ENCODE measurements at regions not wholly inside any gene's neighbourhood (a gene's known extent, or its start where the extent isn't known, plus 50 kb on each side); places are given as distances from the start of the nearest gene placed in this dataset.

- Mint-ChIP-seq H3K36me3 (ENCODE audit: unreplicated experiment) (no peaks in the 10 kb centered on the region), H3K4me1 (ENCODE audit: low read depth, unreplicated experiment) (peaks cover 16% of the 10 kb centered on the region), H3K27ac (ENCODE audit: unreplicated experiment) (peak overlapping the region; percentile 18), H3K27me3 (ENCODE audit: unreplicated experiment) (peaks cover 6% of the 10 kb centered on the region), H3K4me3 (ENCODE audit: unreplicated experiment) (no peak overlapping the region), H3K9me3 (ENCODE audit: unreplicated experiment) (peaks cover 6% of the 10 kb centered on the region)
- DNase-seq: no peak
- TF ChIP-seq CTCF (IDR thresholded peaks at IDR 0.05; ENCODE audit: partially characterized antibody, unreplicated experiment): no peak
Measured at GRCh38 chr3:14344351-14344750, 58.1 kb upstream of the SLC6A6 start.

DNA sequence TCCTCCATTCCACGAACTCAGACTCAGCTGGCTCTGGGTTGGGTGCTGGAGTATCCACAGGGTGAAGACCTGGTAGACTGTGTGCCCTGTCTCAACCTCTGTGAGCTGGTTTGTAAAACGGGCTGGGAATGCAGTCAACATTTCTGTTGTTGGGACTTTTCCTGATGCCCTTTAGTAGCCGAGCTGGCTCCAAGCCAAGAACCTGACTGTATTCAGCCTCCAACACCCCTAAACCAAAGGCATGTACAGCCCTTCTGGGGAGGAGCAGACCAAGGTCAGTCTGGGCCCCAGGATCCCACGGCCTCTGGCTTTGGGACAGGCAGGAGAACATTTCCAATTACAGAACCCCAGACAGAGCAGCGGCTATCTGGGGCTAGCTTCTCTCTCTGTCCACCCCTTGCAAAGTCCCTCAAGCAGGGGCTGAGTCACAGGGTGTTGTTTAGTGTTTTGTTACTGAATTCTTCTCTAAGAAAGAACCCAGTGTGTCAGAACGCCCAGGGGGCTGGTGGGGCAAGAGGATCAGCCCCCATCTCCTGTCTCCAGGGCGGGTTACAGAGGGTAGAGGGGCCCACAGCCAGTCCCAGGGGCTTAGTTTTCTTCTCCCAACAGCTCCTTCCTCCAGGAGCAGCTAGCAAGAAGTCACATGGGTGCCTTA lies 56.8 kb upstream of the SLC6A6 start:
- Mint-ChIP-seq H3K36me3 (ENCODE audit: unreplicated experiment) (no peaks in the 10 kb centered on the region), H3K9me3 (ENCODE audit: unreplicated experiment) (peaks cover 8% of the 10 kb centered on the region), H3K4me1 (ENCODE audit: low read depth, unreplicated experiment) (peaks cover 18% of the 10 kb centered on the region), H3K4me3 (ENCODE audit: unreplicated experiment) (no peak overlapping the region), H3K27me3 (ENCODE audit: unreplicated experiment) (peaks cover 2% of the 10 kb centered on the region), H3K27ac (ENCODE audit: unreplicated experiment) (no peak overlapping the region)
- no peak for DNase-seq
- no peak for TF ChIP-seq CTCF (IDR thresholded peaks at IDR 0.05; ENCODE audit: partially characterized antibody, unreplicated experiment)

- no peak overlapping the region for H3K4me3 Mint-ChIP-seq (ENCODE audit: unreplicated experiment)
- peaks cover 2% of the 10 kb centered on the region for H3K27me3 Mint-ChIP-seq (ENCODE audit: unreplicated experiment)
- no peak for TF ChIP-seq CTCF (IDR thresholded peaks at IDR 0.05; ENCODE audit: partially characterized antibody, unreplicated experiment)
- H3K9me3 Mint-ChIP-seq (ENCODE audit: unreplicated experiment): peaks cover 8% of the 10 kb centered on the region
- peaks cover 20% of the 10 kb centered on the region for H3K4me1 Mint-ChIP-seq (ENCODE audit: low read depth, unreplicated experiment)
- no peak overlapping the region for H3K27ac Mint-ChIP-seq (ENCODE audit: unreplicated experiment)
- no peaks in the 10 kb centered on the region for H3K36me3 Mint-ChIP-seq (ENCODE audit: unreplicated experiment)
- DNase-seq: no peak
Measured at GRCh38 chr3:14346191-14346590, 56.2 kb upstream of the SLC6A6 start.

DNA sequence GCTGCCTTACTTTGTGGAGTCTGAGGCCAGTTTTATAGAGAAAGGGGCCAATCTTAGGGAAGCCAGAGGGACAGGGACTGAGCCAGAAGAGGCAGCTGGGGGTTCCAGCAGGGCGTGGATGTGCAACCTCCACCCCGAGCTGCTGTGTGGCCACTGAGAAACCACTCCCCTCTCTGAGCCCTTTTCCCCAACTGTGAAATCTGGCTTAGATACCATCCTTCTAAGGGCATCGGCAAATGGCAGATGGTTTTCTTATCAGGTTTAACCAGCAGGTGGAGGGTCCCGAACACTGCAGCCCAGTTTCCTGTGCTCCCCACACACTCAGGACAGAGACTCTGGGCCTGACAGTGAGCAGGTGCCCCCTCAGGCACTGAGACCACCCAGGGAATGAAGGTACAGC lies 55.8 kb upstream of the SLC6A6 start:
- Mint-ChIP-seq H3K27me3 (ENCODE audit: unreplicated experiment) (peaks cover 2% of the 10 kb centered on the region), H3K27ac (ENCODE audit: unreplicated experiment) (no peak overlapping the region), H3K4me3 (ENCODE audit: unreplicated experiment) (no peak overlapping the region), H3K9me3 (ENCODE audit: unreplicated experiment) (peaks cover 8% of the 10 kb centered on the region), H3K36me3 (ENCODE audit: unreplicated experiment) (no peaks in the 10 kb centered on the region), H3K4me1 (ENCODE audit: low read depth, unreplicated experiment) (peaks cover 24% of the 10 kb centered on the region)
- DNase-seq: no peak
- no peak for TF ChIP-seq CTCF (IDR thresholded peaks at IDR 0.05; ENCODE audit: partially characterized antibody, unreplicated experiment)

DNA sequence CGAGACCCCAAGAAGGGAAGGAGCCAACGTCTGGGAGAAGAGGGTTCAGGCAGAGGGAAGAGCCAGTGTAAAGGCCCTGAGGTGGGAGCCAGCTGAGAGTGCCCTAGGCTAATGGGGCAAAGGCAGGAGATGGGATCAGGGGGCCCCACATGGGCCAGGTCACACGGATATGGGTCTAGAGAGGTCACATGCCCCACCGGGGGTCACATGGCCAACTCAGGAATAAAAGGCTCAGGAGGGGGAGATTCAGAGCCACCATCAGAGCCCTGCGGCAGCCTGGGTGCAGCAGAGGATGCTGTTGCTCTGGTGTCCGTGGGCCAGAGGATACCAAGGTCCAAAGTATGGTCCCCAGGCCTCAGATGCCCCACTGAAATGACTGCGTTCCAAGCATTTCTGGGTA lies 55.3 kb upstream of the SLC6A6 start:
- no peak for TF ChIP-seq CTCF (IDR thresholded peaks at IDR 0.05; ENCODE audit: partially characterized antibody, unreplicated experiment)
- no peak overlapping the region for H3K27ac Mint-ChIP-seq (ENCODE audit: unreplicated experiment)
- no peaks in the 10 kb centered on the region for H3K36me3 Mint-ChIP-seq (ENCODE audit: unreplicated experiment)
- no peak overlapping the region for H3K4me3 Mint-ChIP-seq (ENCODE audit: unreplicated experiment)
- H3K4me1 Mint-ChIP-seq (ENCODE audit: low read depth, unreplicated experiment): peaks cover 27% of the 10 kb centered on the region
- H3K27me3 Mint-ChIP-seq (ENCODE audit: unreplicated experiment): peaks cover 2% of the 10 kb centered on the region
- peaks cover 8% of the 10 kb centered on the region for H3K9me3 Mint-ChIP-seq (ENCODE audit: unreplicated experiment)
- DNase-seq: no peak

Measured in glutamatergic neuron (in vitro differentiated cells).